WERI-Rb-1 (cell line): ENCODE measurements at regions not wholly inside any gene's neighbourhood (a gene's known extent, or its start where the extent isn't known, plus 50 kb on each side); places are given as distances from the start of the nearest gene placed in this dataset.

Experiments used
- DNase-seq: peaks from one replicate; pipeline ENCODE4 v3.0.0-alpha.2; 2020
- H3K27ac ChIP-seq: fragments of 250-450 bp; sonication (Bioruptor Pico); 2 replicates; pipeline ENCODE4 v1.5.1; 2020; ENCODE audit warnings: mild to moderate bottlenecking, moderate library complexity
- H3K27me3 ChIP-seq: fragments of 250-450 bp; sonication (Bioruptor Pico); 2 replicates; pipeline ENCODE4 v1.5.1; 2021; ENCODE audit warnings: mild to moderate bottlenecking, low read depth, moderate library complexity; ENCODE audit not compliant: insufficient read depth, severe bottlenecking
- H3K36me3 ChIP-seq: fragments of 250-450 bp; sonication (Bioruptor Pico); 2 replicates; pipeline ENCODE4 v1.5.1; 2020; ENCODE audit warnings: mild to moderate bottlenecking, moderate library complexity
- H3K4me3 ChIP-seq: 2 replicates; pipeline ENCODE4 v1.5.1; 2011; ENCODE audit warnings: low read depth, mild to moderate bottlenecking, control low read depth, low read length
- H3K9me3 ChIP-seq: fragments of 250-450 bp; sonication (Bioruptor Pico); 2 replicates; pipeline ENCODE4 v1.5.1; 2021; ENCODE audit warnings: mild to moderate bottlenecking, moderate library complexity; ENCODE audit not compliant: severe bottlenecking
- TF ChIP-seq, protein P1 (sequence below): IDR thresholded peaks from 2 replicates; pipeline ENCODE4 v1.5.1; 2011; ENCODE audit warnings: low read depth, mild to moderate bottlenecking, control low read depth, inconsistent platforms, low read length

DNA sequence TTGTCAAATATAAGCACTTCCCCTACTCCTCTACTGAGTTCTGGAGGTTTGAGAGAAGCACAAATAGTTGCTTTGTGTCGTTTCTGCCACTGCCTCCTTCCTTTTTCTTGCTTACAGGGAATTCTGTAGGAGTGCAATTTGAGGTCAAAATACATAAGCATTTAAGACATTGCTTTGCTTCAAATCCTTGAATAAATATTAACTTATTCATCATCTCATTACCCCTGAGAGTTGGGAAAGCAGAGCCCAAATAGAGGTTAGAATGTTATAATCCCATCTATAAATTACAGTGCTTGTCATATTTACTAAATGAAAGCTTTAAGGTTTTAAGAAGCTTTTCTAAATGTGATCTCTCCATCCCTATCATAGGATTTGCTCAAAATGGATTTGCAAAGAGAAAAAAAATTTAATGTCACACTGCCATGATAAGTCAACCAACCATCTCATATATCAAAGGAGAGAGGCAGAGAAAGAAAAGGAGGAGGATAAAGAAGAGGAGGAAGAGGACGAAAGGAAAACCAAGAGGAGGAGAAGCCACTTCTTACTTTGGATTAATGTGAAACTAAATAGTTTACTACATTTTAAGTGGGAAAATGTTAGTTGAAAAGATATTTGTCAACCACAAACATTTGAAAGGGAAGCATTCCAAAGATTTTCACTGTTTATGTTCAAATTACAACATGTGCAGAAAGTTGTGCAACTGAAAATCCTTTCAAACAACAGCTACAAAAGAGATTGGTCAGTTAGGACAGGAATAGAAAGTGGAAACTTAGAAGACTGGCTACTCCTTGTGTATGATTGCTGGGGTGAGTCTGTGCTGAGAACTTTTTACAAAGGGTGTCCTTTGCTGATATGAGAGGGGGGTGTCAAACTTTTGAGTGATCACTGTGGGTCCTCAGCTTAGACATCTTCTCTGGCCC, 277.3 kb upstream of the FN1 start:
- no peaks in the 10 kb centered on the region for H3K27me3 ChIP-seq
- no peaks in the 10 kb centered on the region for H3K9me3 ChIP-seq
- no peak overlapping the region for H3K27ac ChIP-seq
- no peaks in the 10 kb centered on the region for H3K36me3 ChIP-seq
- DNase-seq: no peak
- no peak overlapping the region for H3K4me3 ChIP-seq
- TF ChIP-seq, protein P1, sequence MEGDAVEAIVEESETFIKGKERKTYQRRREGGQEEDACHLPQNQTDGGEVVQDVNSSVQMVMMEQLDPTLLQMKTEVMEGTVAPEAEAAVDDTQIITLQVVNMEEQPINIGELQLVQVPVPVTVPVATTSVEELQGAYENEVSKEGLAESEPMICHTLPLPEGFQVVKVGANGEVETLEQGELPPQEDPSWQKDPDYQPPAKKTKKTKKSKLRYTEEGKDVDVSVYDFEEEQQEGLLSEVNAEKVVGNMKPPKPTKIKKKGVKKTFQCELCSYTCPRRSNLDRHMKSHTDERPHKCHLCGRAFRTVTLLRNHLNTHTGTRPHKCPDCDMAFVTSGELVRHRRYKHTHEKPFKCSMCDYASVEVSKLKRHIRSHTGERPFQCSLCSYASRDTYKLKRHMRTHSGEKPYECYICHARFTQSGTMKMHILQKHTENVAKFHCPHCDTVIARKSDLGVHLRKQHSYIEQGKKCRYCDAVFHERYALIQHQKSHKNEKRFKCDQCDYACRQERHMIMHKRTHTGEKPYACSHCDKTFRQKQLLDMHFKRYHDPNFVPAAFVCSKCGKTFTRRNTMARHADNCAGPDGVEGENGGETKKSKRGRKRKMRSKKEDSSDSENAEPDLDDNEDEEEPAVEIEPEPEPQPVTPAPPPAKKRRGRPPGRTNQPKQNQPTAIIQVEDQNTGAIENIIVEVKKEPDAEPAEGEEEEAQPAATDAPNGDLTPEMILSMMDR: no peak

DNA sequence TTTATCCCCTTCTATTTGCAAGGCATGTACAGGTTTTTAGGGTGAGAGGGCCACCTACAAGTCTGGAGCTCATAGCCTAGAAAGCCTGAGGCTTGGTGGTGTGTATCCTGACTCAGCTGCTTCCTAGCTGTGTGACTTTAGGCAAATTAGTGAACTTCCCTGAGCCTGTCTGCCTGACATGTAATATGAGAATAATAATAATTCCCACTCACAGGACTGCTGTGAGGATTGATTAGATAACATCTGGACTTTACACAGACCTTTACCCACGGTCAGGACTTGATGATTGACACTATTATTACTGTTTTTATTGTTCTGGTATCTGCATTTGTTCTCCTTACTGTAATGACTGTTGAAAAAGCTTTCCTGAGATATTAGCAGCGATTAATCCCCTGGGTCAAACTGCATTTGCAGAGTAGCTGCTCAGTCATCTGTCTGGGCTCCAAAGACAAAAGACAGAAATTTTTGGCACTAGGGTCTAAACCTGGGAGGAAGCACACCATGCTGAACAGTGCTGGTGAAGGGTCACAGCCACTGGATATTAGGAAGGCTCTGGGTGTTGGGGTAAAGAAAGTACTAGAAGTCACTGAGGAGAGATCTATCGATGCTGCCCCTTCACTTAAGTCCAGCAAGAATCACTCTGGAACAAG, 276.5 kb upstream of the FN1 start:
- H3K9me3 ChIP-seq: no peaks in the 10 kb centered on the region
- no peak overlapping the region for H3K4me3 ChIP-seq
- TF ChIP-seq, protein P1: no peak
- no peak for DNase-seq
- H3K27me3 ChIP-seq: no peaks in the 10 kb centered on the region
- H3K27ac ChIP-seq: no peak overlapping the region
- no peaks in the 10 kb centered on the region for H3K36me3 ChIP-seq

DNA sequence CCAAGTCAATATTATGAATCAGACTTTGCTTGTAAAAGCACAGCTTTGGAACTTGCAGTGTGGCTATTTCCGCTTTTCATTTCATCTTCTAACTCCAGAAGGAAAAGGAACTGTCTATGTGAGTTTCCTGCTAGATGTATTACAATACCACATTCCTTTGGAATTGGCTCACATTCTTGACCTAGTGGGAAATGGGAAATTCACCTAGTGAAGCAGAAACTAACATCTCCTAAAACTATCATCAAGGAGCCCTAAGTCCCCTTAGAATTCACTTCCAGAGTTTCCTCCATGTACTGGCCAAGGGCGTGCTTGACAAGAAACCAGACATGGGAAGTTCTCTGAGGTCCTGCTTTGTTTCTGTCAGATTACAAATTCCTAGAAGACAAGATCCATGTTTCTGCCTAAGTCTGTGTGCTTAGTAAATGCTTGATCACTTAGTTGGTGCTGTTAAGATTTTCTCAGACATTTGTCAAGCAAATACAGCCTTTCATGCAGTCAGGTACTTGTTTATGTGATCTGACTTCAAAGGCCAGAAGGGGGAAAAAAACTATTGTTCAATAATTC, 275.7 kb upstream of the FN1 start:
- H3K27me3 ChIP-seq: no peaks in the 10 kb centered on the region
- TF ChIP-seq, protein P1: no peak
- H3K4me3 ChIP-seq: no peak overlapping the region
- H3K9me3 ChIP-seq: no peaks in the 10 kb centered on the region
- H3K27ac ChIP-seq: no peak overlapping the region
- no peaks in the 10 kb centered on the region for H3K36me3 ChIP-seq
- no peak for DNase-seq

DNA sequence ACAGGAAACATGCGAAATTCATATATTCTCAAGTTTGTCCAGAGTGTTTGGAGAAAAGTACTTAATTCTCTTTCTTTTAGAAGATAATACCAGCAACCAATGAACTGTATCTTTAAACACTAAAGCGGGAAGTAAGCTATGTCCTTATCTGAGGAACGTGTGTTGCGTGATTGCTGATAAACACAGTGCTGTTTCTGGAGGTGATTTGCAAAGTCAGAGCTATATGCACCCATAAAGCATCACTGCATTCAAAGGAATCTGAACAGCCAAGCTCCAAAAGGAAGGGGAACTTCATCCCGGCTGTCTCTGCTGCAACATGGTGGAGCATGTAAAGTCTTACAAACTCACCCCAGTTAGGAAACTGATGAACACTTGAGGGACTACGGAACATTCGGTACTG, 271.7 kb upstream of the FN1 start:
- Histone ChIP-seq H3K36me3 (no peaks in the 10 kb centered on the region), H3K9me3 (peaks cover 4% of the 10 kb centered on the region), H3K27me3 (no peaks in the 10 kb centered on the region), H3K27ac (no peak overlapping the region), H3K4me3 (no peak overlapping the region)
- TF ChIP-seq, protein P1: no peak
- DNase-seq: no peak

DNA sequence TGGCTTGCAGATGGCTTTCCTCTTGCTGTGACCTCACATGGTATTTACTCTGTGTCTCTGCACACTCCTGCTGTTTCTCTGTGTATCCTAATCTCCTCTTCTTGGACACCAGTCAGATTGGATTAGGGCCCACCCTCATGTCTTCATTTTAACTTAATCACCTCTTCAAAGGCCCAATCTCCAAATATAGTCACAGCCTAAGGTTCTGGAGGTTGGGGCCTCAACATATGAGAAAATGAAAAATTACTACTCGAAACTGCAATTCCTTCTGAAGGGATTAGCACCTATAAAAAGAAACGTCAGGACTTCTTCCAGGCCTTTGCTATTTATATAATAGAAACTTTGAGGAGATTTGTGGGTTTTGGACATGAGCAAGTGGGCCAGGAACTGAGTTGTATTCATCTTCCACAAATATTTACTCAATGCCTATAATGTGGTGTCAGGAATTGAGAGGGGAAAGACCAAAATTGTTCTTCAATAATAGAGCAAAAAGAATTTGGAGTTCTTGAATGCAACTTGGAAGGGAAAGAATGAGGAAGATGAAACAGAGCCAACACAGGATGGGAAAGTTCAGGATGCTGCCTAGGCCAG, 270.0 kb upstream of the FN1 start:
- TF ChIP-seq, protein P1: no peak
- no peaks in the 10 kb centered on the region for H3K36me3 ChIP-seq
- no peak overlapping the region for H3K27ac ChIP-seq
- no peak overlapping the region for H3K4me3 ChIP-seq
- peaks cover 4% of the 10 kb centered on the region for H3K9me3 ChIP-seq
- DNase-seq: peak; percentile 37
- no peaks in the 10 kb centered on the region for H3K27me3 ChIP-seq
